OCI-LY1 (cell line): ENCODE measurements at regions not wholly inside any gene's neighbourhood (a gene's known extent, or its start where the extent isn't known, plus 50 kb on each side); places are given as distances from the start of the nearest gene placed in this dataset.

Experiments
- H2AFZ ChIP-seq: fragments of 200-600 bp; sonication (generic), shearing (Covaris generic); 2 replicates; pipeline ENCODE4 v1.6.0; 2014; ENCODE audit warnings: antibody characterized with exemption, mild to moderate bottlenecking, low read length
- H3F3A ChIP-seq: fragments of 200-600 bp; sonication (generic), shearing (Covaris generic); 2 replicates; pipeline ENCODE4 v1.6.0; 2014; ENCODE audit warnings: mild to moderate bottlenecking, antibody characterized with exemption, low read length, moderate library complexity; ENCODE audit not compliant: insufficient read depth
- H3K27ac ChIP-seq: fragments of 200-600 bp; sonication (generic); 2 replicates; pipeline ENCODE4 v1.5.1; 2014; ENCODE audit warnings: low read length, mixed run types, mild to moderate bottlenecking, low read depth; ENCODE audit not compliant: poor library complexity, severe bottlenecking
- H3K27me3 ChIP-seq: fragments of 200-600 bp; sonication (generic); 2 replicates; pipeline ENCODE4 v1.6.0; 2014; ENCODE audit warnings: antibody characterized with exemption, mild to moderate bottlenecking, low read length, moderate library complexity; ENCODE audit not compliant: insufficient read depth
- H3K36me3 ChIP-seq: fragments of 200-600 bp; sonication (generic); 2 replicates; pipeline ENCODE4 v1.6.1; 2014; ENCODE audit warnings: mild to moderate bottlenecking, antibody characterized with exemption, low read length, moderate library complexity, mixed read lengths; ENCODE audit not compliant: insufficient read depth
- H3K4me1 ChIP-seq: fragments of 200-600 bp; sonication (generic); 2 replicates; pipeline ENCODE4 v1.5.1; 2014; ENCODE audit warnings: mild to moderate bottlenecking, low read length, moderate library complexity; ENCODE audit not compliant: insufficient read depth, severe bottlenecking
- H3K4me2 ChIP-seq: fragments of 200-600 bp; sonication (generic), shearing (Covaris generic); 2 replicates; pipeline ENCODE4 v1.6.1; 2014; ENCODE audit warnings: low read length
- H3K4me3 ChIP-seq: fragments of 200-600 bp; sonication (generic); 2 replicates; pipeline ENCODE4 v1.5.1; 2014; ENCODE audit warnings: low read length, low read depth, mild to moderate bottlenecking, mixed read lengths; ENCODE audit not compliant: poor library complexity, severe bottlenecking
- H3K79me2 ChIP-seq: fragments of 200-600 bp; shearing (Covaris generic); 2 replicates; pipeline ENCODE4 v1.6.1; 2016; ENCODE audit warnings: mixed run types, low read length, mixed read lengths; ENCODE audit not compliant: insufficient read depth
- H3K9ac ChIP-seq: fragments of 200-600 bp; sonication (generic), shearing (Covaris generic); 2 replicates; pipeline ENCODE4 v1.6.1; 2014; ENCODE audit warnings: mild to moderate bottlenecking, low read length, mixed read lengths
- H3K9me2 ChIP-seq: fragments of 200-600 bp; sonication (generic), shearing (Covaris generic); 2 replicates; pipeline ENCODE4 v1.6.1; 2014; ENCODE audit warnings: low read depth, mild to moderate bottlenecking, low read length, mixed read lengths
- H3K9me3 ChIP-seq: fragments of 200-600 bp; shearing (Covaris generic); 2 replicates; pipeline ENCODE4 v1.6.1; 2014; ENCODE audit warnings: low read length, mixed read lengths
- H4K20me1 ChIP-seq: fragments of 200-600 bp; sonication (generic), shearing (Covaris generic); 2 replicates; pipeline ENCODE4 v1.6.0; 2016; ENCODE audit warnings: mild to moderate bottlenecking, low read length; ENCODE audit not compliant: insufficient read depth
- CTCF ChIP-seq: fragments of 200-600 bp; sonication (generic), shearing (Covaris generic); IDR thresholded peaks from 2 replicates; pipeline ENCODE4 v1.5.1; 2017; ENCODE audit warnings: mild to moderate bottlenecking, antibody characterized with exemption, low read length, moderate library complexity, mixed read lengths
- EZH2 ChIP-seq: fragments of 200-600 bp; sonication (generic), shearing (Covaris generic); IDR thresholded peaks from 2 replicates; pipeline ENCODE4 v1.8.0; 2017; ENCODE audit warnings: borderline replicate concordance, mixed run types, mild to moderate bottlenecking, antibody characterized with exemption, low read length, moderate library complexity, mixed read lengths

- no peak for TF ChIP-seq EZH2
- no peak for TF ChIP-seq CTCF
- no peak overlapping the region for H3K27ac ChIP-seq
- H3K9ac ChIP-seq: no peak overlapping the region
- H3K79me2 ChIP-seq: no peaks in the 10 kb centered on the region
- no peaks in the 10 kb centered on the region for H4K20me1 ChIP-seq
- no peaks in the 10 kb centered on the region for H3K27me3 ChIP-seq
- no peaks in the 10 kb centered on the region for H3F3A ChIP-seq
- H2AFZ ChIP-seq: no peak overlapping the region
- no peaks in the 10 kb centered on the region for H3K36me3 ChIP-seq
- H3K4me1 ChIP-seq: peaks cover 6% of the 10 kb centered on the region
- no peaks in the 10 kb centered on the region; the same call in 1 of the 2 replicates for H3K9me3 ChIP-seq
- H3K4me2 ChIP-seq: no peak overlapping the region
- no peaks in the 10 kb centered on the region for H3K9me2 ChIP-seq
- H3K4me3 ChIP-seq: no peak overlapping the region
These were observed 1074.7 kb downstream of the CDH11 start for GRCh38 chr16:64047207-64047606.

GRCh38 chr16:64035337-64035736 lies 1086.5 kb downstream of the CDH11 start:
- Histone ChIP-seq H3K9me2 (no peaks in the 10 kb centered on the region), H3K4me1 (no peaks in the 10 kb centered on the region), H3F3A (no peaks in the 10 kb centered on the region), H3K36me3 (no peaks in the 10 kb centered on the region), H3K79me2 (no peaks in the 10 kb centered on the region), H3K9me3 (no peaks in the 10 kb centered on the region), H3K27me3 (no peaks in the 10 kb centered on the region), H3K4me2 (no peak overlapping the region), H3K4me3 (no peak overlapping the region), H4K20me1 (no peaks in the 10 kb centered on the region), H2AFZ (no peak overlapping the region), H3K27ac (no peak overlapping the region), H3K9ac (no peak overlapping the region)
- TF ChIP-seq EZH2: no peak
- TF ChIP-seq CTCF: no peak

DNA sequence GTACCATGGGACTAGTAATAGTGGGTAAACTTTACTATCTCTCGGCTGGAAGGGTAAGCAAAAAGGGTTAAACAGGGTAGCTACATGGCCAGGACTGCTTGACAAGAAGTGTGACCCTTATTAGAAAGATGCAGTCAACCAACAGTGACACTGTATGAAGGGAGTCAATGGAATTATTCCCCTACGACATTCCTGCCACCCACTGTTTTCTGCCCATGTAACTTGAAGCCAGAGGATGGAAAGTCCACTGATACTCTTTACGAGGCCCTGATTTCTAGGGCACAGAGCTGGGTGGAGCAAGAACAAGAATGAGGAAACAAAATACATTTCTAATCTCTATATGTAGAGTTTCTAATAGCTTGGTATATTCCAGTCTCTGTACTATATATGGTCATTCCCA lies 1102.5 kb downstream of the CDH11 start:
- no peak overlapping the region for H3K4me2 ChIP-seq
- H3K9me2 ChIP-seq: no peaks in the 10 kb centered on the region
- no peaks in the 10 kb centered on the region for H3F3A ChIP-seq
- no peak overlapping the region for H3K27ac ChIP-seq
- H3K4me1 ChIP-seq: peaks cover 14% of the 10 kb centered on the region
- no peak overlapping the region for H3K9ac ChIP-seq
- H3K27me3 ChIP-seq: no peaks in the 10 kb centered on the region
- H3K79me2 ChIP-seq: no peaks in the 10 kb centered on the region
- H2AFZ ChIP-seq: no peak overlapping the region
- no peak overlapping the region for H3K4me3 ChIP-seq
- H3K9me3 ChIP-seq: no peaks in the 10 kb centered on the region
- no peaks in the 10 kb centered on the region for H3K36me3 ChIP-seq
- no peak for TF ChIP-seq CTCF
- no peak for TF ChIP-seq EZH2
- no peaks in the 10 kb centered on the region for H4K20me1 ChIP-seq
